ENCODE measurements at regions not wholly inside any gene's neighbourhood (a gene's known extent, or its start where the extent isn't known, plus 50 kb on each side); places are given as distances from the start of the nearest gene placed in this dataset.
A peak's percentile ranks its signal among the peaks of the same experiment; 100 is the strongest.
"Not testable (repeated sequence)": the region's sequence is repeated elsewhere in the genome, so short reads cannot be mapped to it uniquely, and the experiment has no call there.

DNA sequence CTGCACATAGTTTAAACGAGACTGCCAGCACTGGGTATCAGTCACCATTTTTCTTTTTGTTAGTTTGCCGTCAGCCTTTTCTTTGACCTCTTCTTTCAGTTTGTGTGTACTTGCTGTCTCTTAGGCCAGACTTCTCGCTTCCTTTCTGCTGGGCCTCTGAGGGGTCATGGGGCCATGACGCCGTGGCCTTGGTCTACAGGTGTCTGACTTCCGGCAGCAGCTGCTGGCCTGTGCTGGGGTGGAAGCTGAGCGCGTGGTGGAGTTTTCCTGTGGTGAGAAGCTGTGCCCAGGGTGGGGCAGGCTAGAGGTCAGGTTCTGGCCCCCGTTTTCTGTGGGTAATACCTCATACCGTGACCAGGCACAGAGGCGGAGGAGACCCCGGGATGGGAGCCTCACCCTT, 101.6 kb upstream of the PZP start:
- H3K4me3 Mint-ChIP-seq, H3K9me3 Mint-ChIP-seq, H3K4me1 Mint-ChIP-seq, H3K27ac Mint-ChIP-seq: not testable (repeated sequence)
- ATAC-seq (peak; percentile 40), DNase-seq (ENCODE audit: low spot score in 2 of 2) (peak in 1 of 2 donors; percentile 41)
- H3K36me3 Mint-ChIP-seq: peaks cover 21% of the 10 kb centered on the region

DNA sequence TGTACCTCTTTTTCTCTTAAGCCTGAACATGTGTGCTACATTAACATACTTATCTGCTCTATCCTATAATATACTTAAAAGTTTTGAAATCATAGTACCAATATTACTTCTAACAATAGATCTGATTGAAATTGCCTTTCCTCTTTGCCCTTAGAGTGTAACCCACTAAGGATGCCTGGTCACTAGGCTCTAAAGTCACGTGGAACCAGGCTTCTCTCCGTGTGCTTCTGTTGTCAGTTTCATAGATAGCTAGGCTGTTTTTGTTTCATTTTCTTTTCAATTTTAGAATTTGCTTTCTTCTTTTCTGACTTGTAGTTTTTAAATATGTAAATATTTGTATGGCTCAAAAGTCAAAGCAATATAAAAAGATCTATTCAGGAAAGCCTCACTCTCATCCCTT, 100.5 kb upstream of the PZP start:
- H3K9me3 Mint-ChIP-seq; H3K27ac Mint-ChIP-seq; H3K4me1 Mint-ChIP-seq; H3K4me3 Mint-ChIP-seq; DNase-seq (ENCODE audit: low spot score in 2 of 2); ATAC-seq: not testable (repeated sequence)
- H3K36me3 Mint-ChIP-seq: peaks cover 21% of the 10 kb centered on the region

DNA sequence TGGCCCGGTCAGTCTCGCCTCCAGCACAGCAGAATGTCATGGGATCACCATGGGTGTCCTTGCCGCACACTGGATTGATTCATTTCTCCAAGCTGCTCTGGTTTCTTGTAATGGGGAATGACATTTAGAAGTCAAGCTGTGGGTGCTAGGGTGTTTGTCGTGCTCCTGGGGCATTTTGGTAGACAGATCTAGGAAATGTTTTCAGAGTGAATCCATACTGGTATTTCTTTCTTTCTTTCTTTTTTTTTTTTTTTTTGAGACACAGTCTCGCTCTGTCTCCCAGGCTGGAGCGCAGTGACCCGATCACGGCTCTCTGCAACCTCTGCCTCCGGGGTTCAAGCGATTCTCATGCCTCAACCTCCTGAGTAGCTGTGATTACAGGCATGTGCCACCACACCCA, 100.0 kb upstream of the PZP start:
- H3K36me3 Mint-ChIP-seq: peaks cover 21% of the 10 kb centered on the region
- not testable (repeated sequence) for ATAC-seq, H3K4me3 Mint-ChIP-seq, H3K9me3 Mint-ChIP-seq, H3K27ac Mint-ChIP-seq, H3K4me1 Mint-ChIP-seq
- DNase-seq (ENCODE audit: low spot score in 2 of 2): peak in 1 of 2 donors; percentile 20

DNA sequence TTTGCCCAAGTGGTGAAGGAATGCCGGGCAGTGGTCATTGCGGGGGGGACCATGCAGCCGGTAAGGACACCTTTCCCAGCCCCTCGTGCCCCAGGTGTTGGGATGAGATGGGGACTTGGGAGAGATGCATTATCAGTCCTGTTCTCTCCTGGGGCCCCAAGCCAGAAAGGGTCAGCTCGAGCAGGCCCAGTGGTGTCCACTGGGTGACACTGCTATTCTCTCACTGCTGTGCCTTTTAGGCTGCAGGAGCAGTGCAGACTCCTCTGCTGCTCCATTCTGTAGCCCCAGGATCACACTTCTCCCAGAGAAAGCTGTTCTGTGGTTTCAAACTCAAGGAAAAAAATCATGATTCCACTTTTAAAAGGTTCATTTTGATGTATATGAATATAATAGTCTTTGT, 99.1 kb upstream of the PZP start:
- ATAC-seq, H3K4me1 Mint-ChIP-seq, H3K27ac Mint-ChIP-seq, H3K9me3 Mint-ChIP-seq, H3K4me3 Mint-ChIP-seq: not testable (repeated sequence)
- peaks cover 21% of the 10 kb centered on the region for H3K36me3 Mint-ChIP-seq
- peak in 1 of 2 donors; percentile 39 for DNase-seq (ENCODE audit: low spot score in 2 of 2)

DNA sequence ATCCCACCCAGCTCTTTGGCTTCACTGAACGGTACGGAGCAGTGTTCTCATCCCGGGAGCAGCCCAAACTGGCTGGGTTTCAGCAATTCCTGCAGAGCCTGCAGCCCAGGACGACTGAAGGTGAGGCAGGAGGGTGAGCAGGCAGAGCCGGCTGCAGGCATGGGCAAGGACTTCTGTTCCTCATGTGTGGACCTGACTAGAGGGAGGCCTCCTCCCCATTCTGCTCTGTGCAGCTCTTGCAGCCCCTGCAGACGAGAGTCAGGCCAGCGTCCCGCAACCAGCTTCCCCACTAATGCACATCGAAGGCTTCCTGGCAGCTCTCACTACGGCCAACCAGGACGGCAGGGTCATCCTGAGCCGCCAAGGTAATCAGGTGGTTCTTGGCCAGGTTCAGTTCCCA, 97.8 kb upstream of the PZP start:
- not testable (repeated sequence) for H3K4me3 Mint-ChIP-seq; DNase-seq (ENCODE audit: low spot score in 2 of 2); H3K4me1 Mint-ChIP-seq; H3K9me3 Mint-ChIP-seq; ATAC-seq; H3K27ac Mint-ChIP-seq
- H3K36me3 Mint-ChIP-seq: peaks cover 21% of the 10 kb centered on the region

DNA sequence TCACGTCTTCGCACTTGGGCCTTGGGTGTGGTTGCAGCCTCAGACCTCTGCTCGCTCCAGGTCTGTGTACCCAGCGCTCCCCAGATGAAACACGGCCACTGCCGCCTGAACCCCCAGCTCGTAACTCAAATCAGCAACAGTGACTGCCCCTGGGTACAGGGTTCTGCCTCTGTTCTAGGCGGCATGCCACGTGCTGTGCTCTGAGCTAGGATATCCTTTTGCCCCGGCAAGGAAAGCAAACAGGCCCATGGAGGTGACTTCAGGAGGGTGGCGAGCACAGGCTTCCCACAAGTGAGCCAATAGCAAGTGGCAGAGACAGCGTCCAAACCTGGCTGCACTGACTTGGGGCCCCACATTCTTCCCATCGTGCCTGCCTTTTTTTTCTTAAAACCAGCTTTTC, 96.3 kb upstream of the PZP start:
- ATAC-seq; H3K4me3 Mint-ChIP-seq; DNase-seq (ENCODE audit: low spot score in 2 of 2); H3K27ac Mint-ChIP-seq; H3K9me3 Mint-ChIP-seq; H3K4me1 Mint-ChIP-seq: not testable (repeated sequence)
- H3K36me3 Mint-ChIP-seq: peaks cover 21% of the 10 kb centered on the region

DNA sequence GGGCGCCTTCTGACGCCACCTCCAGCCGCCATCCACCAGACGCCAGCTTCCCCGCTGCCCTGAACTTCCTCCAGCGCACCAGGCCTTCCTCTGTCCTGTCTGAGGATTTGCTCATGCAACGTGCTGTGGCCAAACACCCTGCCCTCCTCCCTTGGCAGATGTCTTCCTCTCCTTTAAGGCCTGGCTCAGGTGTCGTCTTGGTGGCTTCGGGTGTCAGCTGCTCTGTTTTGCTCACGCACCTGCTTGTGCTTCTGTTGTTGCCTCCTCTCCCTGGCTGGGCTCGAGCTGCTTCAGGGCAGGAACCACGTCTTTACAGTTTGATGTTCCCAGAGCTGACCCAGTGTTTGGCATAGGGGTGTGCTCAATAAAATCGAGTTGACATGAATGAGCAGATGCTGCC, 87.7 kb upstream of the PZP start:
- peak; percentile 22 for ATAC-seq
- not testable (repeated sequence) for H3K9me3 Mint-ChIP-seq; H3K4me1 Mint-ChIP-seq; H3K27ac Mint-ChIP-seq; H3K4me3 Mint-ChIP-seq; H3K36me3 Mint-ChIP-seq; DNase-seq (ENCODE audit: low spot score in 2 of 2)

DNA sequence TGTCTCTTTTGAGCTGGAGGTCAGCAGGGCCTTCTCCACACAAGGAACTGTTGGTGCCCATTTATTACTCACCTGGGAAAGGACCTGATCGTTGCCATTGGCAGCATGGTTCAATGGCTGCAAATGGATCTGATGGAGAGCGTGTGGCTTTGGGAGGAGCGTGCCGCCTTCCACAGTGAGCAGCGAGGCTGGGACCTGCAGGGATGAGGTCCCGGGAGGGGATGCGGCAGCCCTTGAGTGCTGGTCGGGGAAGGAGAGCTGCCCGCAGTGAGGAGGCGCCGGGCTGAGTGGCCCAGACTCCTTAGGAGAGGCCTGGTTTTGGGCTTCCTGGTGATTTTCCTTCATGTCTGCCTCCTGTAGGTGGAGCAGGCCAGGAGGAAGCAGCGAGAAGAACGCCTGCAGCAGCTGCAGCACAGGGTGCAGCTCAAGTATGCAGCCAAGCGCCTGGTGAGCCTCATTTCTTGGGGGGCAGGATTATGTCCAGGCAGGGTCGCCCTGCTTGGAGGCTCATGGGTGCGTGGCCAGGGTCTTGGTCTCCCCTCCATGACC, 86.0 kb upstream of the PZP start:
- not testable (repeated sequence) for H3K9me3 Mint-ChIP-seq; H3K27ac Mint-ChIP-seq; H3K4me1 Mint-ChIP-seq; H3K4me3 Mint-ChIP-seq; DNase-seq (ENCODE audit: low spot score in 2 of 2); ATAC-seq
- H3K36me3 Mint-ChIP-seq: peaks cover 10% of the 10 kb centered on the region

DNA sequence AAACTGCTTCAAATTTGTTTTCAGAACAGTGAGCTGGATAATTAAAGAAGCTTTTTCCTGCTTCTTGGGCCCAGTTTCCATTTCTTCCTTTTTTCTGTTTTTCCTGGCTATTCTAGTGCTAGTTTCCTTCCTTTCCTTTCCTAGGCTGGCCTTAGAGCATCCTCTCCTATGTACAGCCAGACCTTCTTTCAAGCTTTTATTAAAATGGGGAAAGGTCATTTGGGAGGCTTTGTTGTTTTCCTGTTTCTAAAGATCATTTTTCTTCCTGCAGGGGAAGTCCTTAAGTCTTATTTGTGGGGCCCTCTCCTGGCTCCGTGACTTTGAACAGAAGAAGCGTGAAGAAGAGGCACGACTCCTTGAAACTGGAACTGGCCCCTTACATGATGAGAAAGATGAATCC, 85.2 kb upstream of the PZP start:
- H3K4me3 Mint-ChIP-seq; DNase-seq (ENCODE audit: low spot score in 2 of 2); ATAC-seq; H3K27ac Mint-ChIP-seq; H3K9me3 Mint-ChIP-seq; H3K36me3 Mint-ChIP-seq; H3K4me1 Mint-ChIP-seq: not testable (repeated sequence)

DNA sequence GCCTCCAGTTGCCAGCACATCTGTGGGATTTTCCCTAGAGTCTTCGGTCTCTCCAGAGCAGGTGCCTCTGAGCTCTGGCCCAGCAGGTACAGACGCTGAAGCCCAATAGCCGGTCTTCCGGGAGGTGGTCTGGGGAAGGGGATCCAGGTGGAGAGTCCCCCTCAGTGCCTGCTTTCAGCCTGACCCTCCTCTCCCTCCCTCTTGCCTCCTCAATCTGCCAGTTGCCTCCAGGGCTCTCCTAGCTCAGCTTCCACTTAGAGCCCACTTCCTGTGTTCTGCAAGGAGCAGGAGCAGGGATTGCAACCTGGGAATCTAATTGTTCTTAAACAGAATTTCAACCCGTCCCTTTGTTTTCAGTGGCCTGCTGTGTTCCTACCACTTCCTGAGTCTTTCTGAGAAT, 81.8 kb upstream of the PZP start:
- H3K4me1 Mint-ChIP-seq; DNase-seq (ENCODE audit: low spot score in 2 of 2); H3K36me3 Mint-ChIP-seq; H3K4me3 Mint-ChIP-seq; H3K9me3 Mint-ChIP-seq; ATAC-seq; H3K27ac Mint-ChIP-seq: not testable (repeated sequence)

DNA sequence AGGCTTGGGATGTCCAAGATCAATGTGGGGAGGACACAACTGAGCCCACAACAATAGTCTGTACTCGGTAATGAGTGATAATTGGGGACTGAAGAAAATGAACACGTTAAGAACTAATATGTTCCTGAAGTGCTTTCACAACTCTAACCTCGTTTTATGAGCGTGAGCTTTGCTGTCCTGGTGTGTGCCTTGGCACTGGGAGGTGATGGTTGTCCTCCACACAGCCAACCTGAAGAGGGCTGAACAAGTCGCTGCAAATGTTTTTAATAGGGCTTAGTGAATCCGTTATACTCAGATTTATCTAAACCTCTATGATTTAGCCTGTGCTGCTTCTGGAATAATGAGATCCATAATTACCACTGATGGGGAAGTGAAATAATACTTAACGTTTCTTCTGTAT, 76.5 kb upstream of the PZP start:
- H3K27ac Mint-ChIP-seq: peak overlapping the region; percentile 98
- H3K36me3 Mint-ChIP-seq; DNase-seq (ENCODE audit: low spot score in 2 of 2); ATAC-seq; H3K9me3 Mint-ChIP-seq: not testable (repeated sequence)
- H3K4me1 Mint-ChIP-seq: peaks cover 11% of the 10 kb centered on the region
- H3K4me3 Mint-ChIP-seq: peak overlapping the region; percentile 97

DNA sequence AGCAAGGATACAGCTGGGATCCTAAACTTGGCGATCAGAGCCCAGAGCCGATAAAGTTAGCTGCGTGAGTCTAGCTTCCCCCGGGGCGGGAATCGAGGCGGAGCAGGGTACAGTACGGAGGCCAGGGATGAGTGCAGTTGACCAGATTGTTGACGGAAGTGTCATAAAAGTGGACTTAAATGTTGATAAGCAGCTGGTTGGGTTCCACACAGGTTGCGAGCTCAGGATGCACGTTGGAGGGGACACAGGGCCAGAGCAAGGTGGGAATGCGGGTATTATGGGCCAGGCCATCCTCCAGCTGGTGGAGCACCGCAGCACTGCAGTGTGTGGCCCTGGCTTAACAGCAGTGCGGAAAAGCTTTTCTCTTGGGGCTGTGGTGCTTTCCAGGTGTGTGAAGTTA, 76.0 kb upstream of the PZP start:
- H3K9me3 Mint-ChIP-seq, H3K36me3 Mint-ChIP-seq: not testable (repeated sequence)
- peak; percentile 65 for ATAC-seq
- peak overlapping the region; percentile 97 for H3K4me3 Mint-ChIP-seq
- H3K27ac Mint-ChIP-seq: peak overlapping the region; percentile 98
- peaks cover 11% of the 10 kb centered on the region for H3K4me1 Mint-ChIP-seq
- peak; percentile 12 to 55 for DNase-seq (ENCODE audit: low spot score in 2 of 2)

DNA sequence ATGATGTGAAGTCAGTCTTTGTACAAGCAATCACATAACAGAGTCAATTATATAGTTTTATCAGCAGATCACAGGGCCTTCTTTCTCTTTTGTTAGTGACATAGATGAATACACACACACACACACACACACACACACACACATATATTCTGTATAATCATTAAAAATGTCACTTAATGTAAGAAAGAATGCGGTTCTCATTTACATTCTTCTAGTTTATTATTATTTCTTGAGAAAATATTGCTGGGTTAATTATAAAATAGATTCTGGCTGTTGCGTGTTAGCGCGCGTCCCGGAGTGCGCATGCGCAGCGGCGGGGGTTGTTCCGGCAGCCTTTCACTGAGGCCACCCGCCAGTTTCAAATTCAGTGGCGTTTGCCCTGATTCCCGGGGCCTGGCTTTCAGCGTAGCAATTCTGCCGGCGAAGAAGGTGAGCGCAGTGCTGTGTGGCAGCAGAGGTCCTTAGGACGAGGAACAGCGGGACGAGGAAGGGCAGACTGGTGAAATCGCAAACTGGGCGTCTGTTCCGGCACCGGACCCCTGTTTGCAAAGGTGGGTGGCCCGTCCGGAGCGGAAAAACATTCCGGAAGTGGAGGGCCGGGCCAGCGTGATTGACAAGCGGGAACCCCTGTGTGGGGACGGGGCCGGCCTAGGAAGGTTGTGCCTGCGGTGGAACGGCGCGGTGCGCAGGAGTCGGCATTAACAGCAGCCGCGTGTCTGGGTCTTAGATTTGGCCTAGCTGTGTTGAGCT, 75.3 kb upstream of the PZP start:
- H3K9me3 Mint-ChIP-seq, H3K36me3 Mint-ChIP-seq: not testable (repeated sequence)
- Mint-ChIP-seq H3K4me1 (peaks cover 11% of the 10 kb centered on the region), H3K27ac (peak overlapping the region; percentile 98), H3K4me3 (peak overlapping the region; percentile 97)
- ATAC-seq (peak; percentile 97), DNase-seq (ENCODE audit: low spot score in 2 of 2) (peak; percentile 71 to 78)

DNA sequence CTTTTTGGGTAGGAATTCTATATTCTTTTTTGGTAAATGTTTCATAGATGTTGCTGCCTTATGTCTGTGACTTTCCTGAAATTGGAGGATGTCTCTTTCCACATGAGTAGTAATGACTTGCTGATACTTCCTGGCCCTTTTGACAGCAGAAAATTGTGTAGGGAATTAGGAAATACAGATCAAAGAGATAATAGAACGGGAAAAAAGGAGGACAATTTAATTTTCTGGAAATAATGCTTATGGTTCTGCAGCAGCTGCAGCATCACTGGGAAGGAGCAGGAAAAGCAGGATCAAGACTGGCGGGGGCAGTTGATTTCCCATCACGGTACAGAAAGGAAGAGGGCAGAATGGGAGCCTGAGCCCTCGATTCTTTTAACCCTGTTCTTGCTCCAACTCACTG, 68.8 kb upstream of the PZP start:
- DNase-seq (ENCODE audit: low spot score in 2 of 2): no peak
- no peaks in the 10 kb centered on the region for H3K36me3 Mint-ChIP-seq
- ATAC-seq: no peak

DNA sequence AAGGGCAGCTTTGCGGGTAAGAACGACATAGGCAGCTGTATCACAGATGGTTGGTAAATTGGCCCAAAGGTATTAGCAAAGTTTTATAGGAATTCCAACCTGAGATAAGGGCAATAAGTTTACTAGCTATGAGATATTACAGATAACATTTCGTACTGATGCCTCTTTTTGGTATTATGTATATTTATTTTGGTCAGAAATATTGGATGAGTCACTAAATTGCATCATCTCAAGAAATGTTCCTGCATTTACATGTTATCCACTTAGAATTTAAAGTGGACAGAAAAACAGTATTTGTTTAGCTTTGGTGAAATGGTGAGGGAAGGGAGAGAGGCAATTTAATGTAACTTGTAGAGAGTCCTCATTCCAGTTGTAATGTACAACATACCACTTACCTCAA, 65.1 kb upstream of the PZP start:
- ATAC-seq (no peak), DNase-seq (ENCODE audit: low spot score in 2 of 2) (no peak)
- Mint-ChIP-seq H3K27ac (no peak overlapping the region), H3K4me3 (no peak overlapping the region), H3K36me3 (no peaks in the 10 kb centered on the region), H3K9me3 (no peaks in the 10 kb centered on the region), H3K4me1 (no peaks in the 10 kb centered on the region)

More for the DNA sequence above, 68.8 kb upstream of the PZP start:
- no peak overlapping the region for H3K27ac Mint-ChIP-seq
- H3K4me1 Mint-ChIP-seq: no peaks in the 10 kb centered on the region
- no peaks in the 10 kb centered on the region for H3K9me3 Mint-ChIP-seq
- no peak overlapping the region for H3K4me3 Mint-ChIP-seq

DNA sequence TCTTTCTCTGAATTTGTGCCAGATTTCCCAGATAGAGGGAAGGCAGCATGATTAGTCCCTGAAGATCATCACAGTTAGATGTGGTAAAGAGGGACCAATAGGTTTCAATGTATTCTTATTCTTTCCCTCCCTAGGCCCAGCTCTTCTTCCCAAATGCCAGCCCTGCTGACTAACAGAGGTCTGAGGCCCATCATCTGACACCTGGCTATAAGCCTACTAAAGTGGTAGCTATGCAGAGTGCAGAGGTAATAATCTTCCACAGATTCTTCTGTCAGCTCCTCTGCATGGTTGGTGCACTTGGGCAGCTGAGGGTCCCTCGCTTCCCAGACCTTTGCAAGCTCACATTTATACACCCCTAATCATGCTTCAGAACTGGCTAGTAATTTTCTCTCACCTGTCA, 63.7 kb upstream of the PZP start:
- H3K36me3 Mint-ChIP-seq: no peaks in the 10 kb centered on the region
- H3K4me3 Mint-ChIP-seq: no peak overlapping the region
- no peaks in the 10 kb centered on the region for H3K4me1 Mint-ChIP-seq
- DNase-seq (ENCODE audit: low spot score in 2 of 2) (no peak), ATAC-seq (no peak)
- H3K9me3 Mint-ChIP-seq: no peaks in the 10 kb centered on the region
- no peak overlapping the region for H3K27ac Mint-ChIP-seq

Data from stimulated activated effector memory CD8-positive, alpha-beta T cell treated with anti-CD3 and anti-CD28 coated beads, Interleukin-12 subunit alpha, Interleukin-12 subunit beta, amount 100 ng/mL, for 72 hours (primary cell).